Panc1 (cell line): ENCODE measurements at regions not wholly inside any gene's neighbourhood (a gene's known extent, or its start where the extent isn't known, plus 50 kb on each side); places are given as distances from the start of the nearest gene placed in this dataset.

Experiments used
- ATAC-seq: fragments of 200-7000 bp; cut with Tn5 transposase; 2 replicates; pipeline ENCODE4 v1.9.1; 2020; ENCODE audit warnings: mild to moderate bottlenecking, moderate library complexity
- BruUV-seq: library from RNA; stranded (reverse); fragments of 400-500 nt; replicated peaks from 2 replicates; lab custom pipeline; 2021; lab: Mats Ljungman, UMichigan
- CTCF ChIA-PET: fragments of 300-600 bp; sonication (Branson Sonifier 250); formaldehyde crosslinking; loops from one replicate; lab custom pipeline; 2022; ENCODE audit warnings: antibody characterized with exemption; lab: Charles Lee
- POLR2A ChIA-PET: fragments of 300-600 bp; sonication (Branson Sonifier 250); formaldehyde crosslinking; loops from one replicate; lab custom pipeline; 2022; ENCODE audit warnings: antibody characterized with exemption; lab: Charles Lee
- DNase-seq: peaks from one replicate; pipeline ENCODE4 v3.0.0-alpha.2; 2010; ENCODE audit warnings: low read depth, low spot score
- H3K27ac ChIP-seq: 2 replicates; pipeline ENCODE4 v1.5.1; 2011; ENCODE audit warnings: mild to moderate bottlenecking, low read length, inconsistent platforms
- H3K27me3 ChIP-seq: fragments of 200-500 bp; sonication (Bioruptor generic); 2 replicates; pipeline ENCODE4 v1.6.0; 2014; ENCODE audit warnings: low read length, inconsistent platforms; ENCODE audit not compliant: control insufficient read depth, insufficient read depth
- H3K36me3 ChIP-seq: fragments of 200-500 bp; sonication (Bioruptor generic); 2 replicates; pipeline ENCODE4 v1.5.1; 2014; ENCODE audit warnings: inconsistent platforms, mild to moderate bottlenecking, low read length, moderate library complexity; ENCODE audit not compliant: control insufficient read depth, insufficient read depth
- H3K4me1 ChIP-seq: 2 replicates; pipeline ENCODE4 v1.5.1; 2011; ENCODE audit warnings: inconsistent platforms, mild to moderate bottlenecking, low read length, moderate library complexity; ENCODE audit not compliant: control insufficient read depth, insufficient read depth
- H3K4me3 ChIP-seq, 2 experiments: 2 replicates each; pipeline ENCODE4 v1.5.1; 2011 to 2012; ENCODE audit warnings: low read depth in 2 of 2, low read length in 2 of 2, mild to moderate bottlenecking in 2 of 2, inconsistent platforms in 1 of 2, moderate library complexity in 1 of 2
- H3K9me3 ChIP-seq: fragments of 200-500 bp; sonication (Bioruptor generic); 2 replicates; pipeline ENCODE4 v1.5.1; 2014; ENCODE audit warnings: low read depth, mild to moderate bottlenecking, inconsistent platforms, low read length, moderate library complexity; ENCODE audit not compliant: control insufficient read depth, insufficient read depth
- CTCF ChIP-seq: fragments of 450-650 bp; IDR thresholded peaks from 2 replicates; pipeline ENCODE4 v1.5.1; 2017; ENCODE audit warnings: mild to moderate bottlenecking
- POLR2AphosphoS5 ChIP-seq: IDR thresholded peaks from 2 replicates; pipeline ENCODE4 v1.6.1; 2012; ENCODE audit warnings: mild to moderate bottlenecking, low read depth, low read length, moderate library complexity
- REST ChIP-seq, 2 experiments: IDR thresholded peaks; 2 replicates each; pipeline ENCODE4 v1.6.1; 2011 to 2012; ENCODE audit warnings: low read depth in 2 of 2, control low read depth in 1 of 2, low read length in 1 of 2, mild to moderate bottlenecking in 1 of 2, moderate library complexity in 1 of 2; ENCODE audit not compliant: insufficient read depth in 1 of 2
- SIN3A ChIP-seq: IDR thresholded peaks from 2 replicates; pipeline ENCODE4 v1.6.1; 2012; ENCODE audit warnings: low read depth, mild to moderate bottlenecking, low read length, moderate library complexity, borderline replicate concordance; ENCODE audit not compliant: insufficient read depth
- TCF7L2 ChIP-seq: IDR thresholded peaks from 2 replicates; pipeline ENCODE4 v1.6.1; 2011; ENCODE audit warnings: mild to moderate bottlenecking, low read depth, low read length, inconsistent platforms
- in situ Hi-C: cut with HindIII; loops from 2 replicates; pipeline ENCODE4 v1.10.0; 2016; ENCODE audit warnings: low sequenced_read_pairs, low pct_unique_long_range_greater_than_20kb
- intact Hi-C: fragments of 100-400 bp; cut with micrococcal nuclease; formaldehyde crosslinking; loops from one replicate; pipeline ENCODE4 v1.10.0; 2022; ENCODE audit not compliant: unreplicated experiment

- no peak for DNase-seq
- no peak for TF ChIP-seq REST (IDR thresholded peaks at IDR 0.05; ENCODE audit: insufficient read depth in 1 of 2, low read depth in 2 of 2, low read length in 1 of 2)
- TF ChIP-seq CTCF, result no peak
- no peak for TF ChIP-seq POLR2AphosphoS5
- TF ChIP-seq TCF7L2, result no peak
- no peak for TF ChIP-seq SIN3A
- ChIA-PET POLR2A (no interaction called here), CTCF (no interaction called here)
- Histone ChIP-seq H3K4me3 (no peak overlapping the region), H3K9me3 (no peaks in the 10 kb centered on the region), H3K27ac (no peak overlapping the region), H3K36me3 (no peaks in the 10 kb centered on the region), H3K27me3 (no peaks in the 10 kb centered on the region), H3K4me1 (no peaks in the 10 kb centered on the region)
- intact Hi-C loops (no loop called here), in situ Hi-C loops (no loop called here)
- no peak for ATAC-seq
- no TSS peak for BruUV-seq
These were observed 110.0 kb downstream of the QRSL1 start for GRCh38 chr6:106739387-106739786.

- in situ Hi-C loops, result no loop called here
These were observed 107.1 kb downstream of the QRSL1 start for GRCh38 chr6:106736502-106736901.

More at GRCh38 chr6:106736502-106736901, 107.1 kb downstream of the QRSL1 start:
- DNase-seq (no peak), ATAC-seq (no peak)
- Histone ChIP-seq H3K27ac (no peak overlapping the region), H3K4me1 (no peaks in the 10 kb centered on the region), H3K36me3 (no peaks in the 10 kb centered on the region), H3K4me3 (no peak overlapping the region), H3K9me3 (no peaks in the 10 kb centered on the region), H3K27me3 (no peaks in the 10 kb centered on the region)
- TF ChIP-seq REST (IDR thresholded peaks at IDR 0.05; ENCODE audit: insufficient read depth in 1 of 2, low read depth in 2 of 2, low read length in 1 of 2) (no peak), TCF7L2 (no peak), SIN3A (no peak), CTCF (no peak), POLR2AphosphoS5 (no peak)
- intact Hi-C loops, result no loop called here
- CTCF ChIA-PET, result no interaction called here
- POLR2A ChIA-PET, result no interaction called here
- no TSS peak for BruUV-seq
